ENCODE measurements at regions not wholly inside any gene's neighbourhood (a gene's known extent, or its start where the extent isn't known, plus 50 kb on each side); places are given as distances from the start of the nearest gene placed in this dataset.

- no peaks in the 10 kb centered on the region for H3K9me2 ChIP-seq (ENCODE audit: insufficient read depth)
- DNase-seq (ENCODE audit: low read depth, low spot score) (no peak), ATAC-seq (no peak)
- H3K4me1 ChIP-seq (ENCODE audit: control insufficient read depth in 1 of 2, insufficient read depth in 2 of 2, low read length in 2 of 2): peaks cover 0 to 7% of the 10 kb centered on the region in 2 experiments; a peak in 1 of 4 replicates
- no peak overlapping the region for H3K27ac ChIP-seq (ENCODE audit: low read depth, low read length)
- H3K4me2 ChIP-seq (ENCODE audit: low read length): no peak overlapping the region
- no peak overlapping the region for H3K4me3 ChIP-seq (replicated peaks in 1 of 2; ENCODE audit: low read depth in 1 of 2, low read length in 2 of 2)
- ChIA-PET RAD21 (ENCODE audit: low non-redundant PET in 1 of 2, low total read pairs in 2 of 2, uncharacterized antibody in 2 of 2, unreplicated experiment in 2 of 2) (no interaction called here), POLR2A (no interaction called here), CTCF (no interaction called here)
- no peaks in the 10 kb centered on the region for H3K79me2 ChIP-seq (ENCODE audit: insufficient read depth, low read length)
- H3K9me3 ChIP-seq (ENCODE audit: control insufficient read depth in 1 of 2, insufficient read depth in 1 of 2, low read depth in 1 of 2, low read length in 2 of 2): no peaks in the 10 kb centered on the region
- no peaks in the 10 kb centered on the region for H3K27me3 ChIP-seq (ENCODE audit: insufficient read depth, low read length)
- no peaks in the 10 kb centered on the region for H4K20me1 ChIP-seq (ENCODE audit: insufficient read depth)
- TF ChIP-seq CTCF (IDR thresholded peaks at IDR 0.05 in 2 of 3, conservative IDR thresholded peaks at IDR 0.05 in 1 of 3; ENCODE audit: borderline replicate concordance in 1 of 3, insufficient read depth in 1 of 3, low read depth in 2 of 3, low read length in 2 of 3): no peak
- TF ChIP-seq ELF1 (IDR thresholded peaks at IDR 0.05; ENCODE audit: borderline replicate concordance, low read depth): no peak
- no peak for TF ChIP-seq YY1 (IDR thresholded peaks at IDR 0.05; ENCODE audit: extremely low read depth, insufficient replicate concordance, low read depth, low read length)
- TF ChIP-seq JUND (IDR thresholded peaks at IDR 0.05): no peak
- no peak for TF ChIP-seq EGR1 (IDR thresholded peaks at IDR 0.05; ENCODE audit: low read depth)
- TF ChIP-seq ZNF274 (IDR thresholded peaks at IDR 0.05; ENCODE audit: low read depth, low read length): no peak
- no peak for TF ChIP-seq MAX (IDR thresholded peaks at IDR 0.05)
- no peak for TF ChIP-seq FOSL1 (IDR thresholded peaks at IDR 0.05; ENCODE audit: low read depth)
- TF ChIP-seq SP1 (IDR thresholded peaks at IDR 0.05; ENCODE audit: low read depth): no peak
- TF ChIP-seq ATF3 (IDR thresholded peaks at IDR 0.05): no peak
- no peak for TF ChIP-seq EZH2phosphoT487 (IDR thresholded peaks at IDR 0.05; ENCODE audit: borderline replicate concordance)
- TF ChIP-seq ZBTB33 (IDR thresholded peaks at IDR 0.05; ENCODE audit: extremely low read depth, insufficient replicate concordance, low read length): no peak
- no peak for TF ChIP-seq POLR2A (IDR thresholded peaks at IDR 0.05; ENCODE audit: borderline replicate concordance, extremely low read depth, insufficient read depth, insufficient read length)
- no peak for TF ChIP-seq ZFX (IDR thresholded peaks at IDR 0.05)
- TF ChIP-seq RAD21 (IDR thresholded peaks at IDR 0.05; ENCODE audit: low read depth): no peak
- TF ChIP-seq POLR2AphosphoS5 (IDR thresholded peaks at IDR 0.05; ENCODE audit: low read depth, low read length): no peak
- TF ChIP-seq EZH2 (IDR thresholded peaks at IDR 0.05): no peak
- TF ChIP-seq TCF7L2 (IDR thresholded peaks at IDR 0.05; ENCODE audit: borderline replicate concordance, extremely low read depth, insufficient read depth, insufficient read length): no peak
- no peak for TF ChIP-seq SRF (IDR thresholded peaks at IDR 0.05; ENCODE audit: low read depth)
- no peak for TF ChIP-seq CEBPB (IDR thresholded peaks at IDR 0.05; ENCODE audit: low read depth)
- no peaks in the 10 kb centered on the region for H3K36me3 ChIP-seq (ENCODE audit: control insufficient read depth in 1 of 2, insufficient read depth in 2 of 2, low read length in 2 of 2)
- BruUV-seq (replicated peaks): no TSS peak
- intact Hi-C loops (cut with micrococcal nuclease): no loop called here
- H2AFZ ChIP-seq (ENCODE audit: low read depth, low read length, poor library complexity, severe bottlenecking): no peak overlapping the region
- no peak overlapping the region for H3K9ac ChIP-seq (ENCODE audit: low read length)
These were observed 207.4 kb upstream of the EEA1 start for GRCh38 chr12:93136253-93137055.
